HepG2 (cell line): ENCODE measurements at regions not wholly inside any gene's neighbourhood (a gene's known extent, or its start where the extent isn't known, plus 50 kb on each side); places are given as distances from the start of the nearest gene placed in this dataset.

ENCODE experiments used
- ATAC-seq: fragments of 200-7000 bp; cut with Tn5 transposase; 3 replicates; pipeline ENCODE4 v1.9.1; 2020; ENCODE audit warnings: mild to moderate bottlenecking, moderate library complexity
- BruUV-seq: library from RNA; stranded (reverse); fragments of 400-500 nt; replicated peaks from 2 replicates; lab custom pipeline; 2021; lab: Mats Ljungman, UMichigan
- CTCF ChIA-PET: fragments of 300-600 bp; formaldehyde crosslinking; extraction: SDS; loops from one replicate; lab custom pipeline; 2021; ENCODE audit warnings: low total read pairs, inconsistent platforms, low intra/inter-chr PET ratio; lab: Yijun Ruan, JAX
- POLR2A ChIA-PET: fragments of 350-600 bp; sonication (Branson Sonifier 250); formaldehyde crosslinking; loops from one replicate; lab custom pipeline; 2020; ENCODE audit warnings: antibody characterized with exemption, inconsistent platforms; lab: Yijun Ruan, JAX
- DNase-seq: peaks from one replicate; pipeline ENCODE4 v3.0.0-alpha.2; 2015; ENCODE audit warnings: low spot score
- FAIRE-seq: peaks from 3 replicates; lab custom pipeline; 2011; peaks lifted over from hg19 to GRCh38; lab: Jason Lieb, UNC
- H2AFZ ChIP-seq: one replicate; pipeline ENCODE4 v1.6.1; 2011; ENCODE audit warnings: low read length, inconsistent platforms
- H3K27ac ChIP-seq: fragments of 300-600 bp; 3 replicates; pipeline ENCODE4 v1.8.0; 2011; ENCODE audit warnings: mixed run types, mild to moderate bottlenecking, mixed read lengths, low read length, inconsistent platforms; ENCODE audit not compliant: insufficient read depth; ENCODE audit errors: extremely low read length
- H3K27me3 ChIP-seq, 2 experiments: fragments of 200-600 bp in 1 of 2; 2 replicates in 1 of 2; 3 replicates in 1 of 2; pipeline versions ENCODE4 v1.6.0 to v1.8.0; 2011; ENCODE audit warnings: low read length in 2 of 2, mild to moderate bottlenecking in 2 of 2, moderate library complexity in 2 of 2, inconsistent platforms in 1 of 2; ENCODE audit not compliant: insufficient read depth in 2 of 2, control insufficient read depth in 1 of 2
- H3K36me3 ChIP-seq, 2 experiments: fragments of 200-600 bp in 1 of 2; replicated peaks in 1 of 2; 2 replicates in 1 of 2; 3 replicates in 1 of 2; pipeline versions ENCODE4 v1.5.1 to v1.8.0; 2011; ENCODE audit warnings: low read length in 2 of 2, inconsistent platforms in 1 of 2; ENCODE audit not compliant: insufficient read depth in 2 of 2, control insufficient read depth in 1 of 2
- H3K4me1 ChIP-seq: 2 replicates; pipeline ENCODE4 v1.5.1; 2012; ENCODE audit warnings: low read length, inconsistent platforms; ENCODE audit not compliant: insufficient read depth
- H3K4me2 ChIP-seq: 2 replicates; pipeline ENCODE4 v1.6.0; 2011; ENCODE audit warnings: low read depth, low read length, inconsistent platforms
- H3K4me3 ChIP-seq, 3 experiments: fragments of 200-600 bp in 1 of 3; sonication (generic), shearing (Covaris generic) in 1 of 3; replicated peaks in 1 of 3; 2 replicates each; pipeline ENCODE4 v1.5.1; 2011 to 2016; ENCODE audit warnings: low read length in 3 of 3, inconsistent platforms in 2 of 3, low read depth in 2 of 3, mild to moderate bottlenecking in 2 of 3, control low read depth in 1 of 3, mixed read lengths in 1 of 3; ENCODE audit not compliant: insufficient read depth in 1 of 3
- H3K79me2 ChIP-seq: one replicate; pipeline ENCODE4 v1.6.1; 2011; ENCODE audit warnings: low read length, inconsistent platforms; ENCODE audit not compliant: insufficient read depth
- H3K9ac ChIP-seq: 2 replicates; pipeline ENCODE4 v1.6.0; 2011; ENCODE audit warnings: mild to moderate bottlenecking, low read depth, low read length, inconsistent platforms; ENCODE audit not compliant: insufficient read depth
- H3K9me3 ChIP-seq: 2 replicates; pipeline ENCODE4 v1.5.1; 2012; ENCODE audit warnings: mild to moderate bottlenecking, low read length
- H4K20me1 ChIP-seq: 2 replicates; pipeline ENCODE4 v1.6.0; 2011; ENCODE audit warnings: inconsistent platforms, mild to moderate bottlenecking, low read length, moderate library complexity; ENCODE audit not compliant: insufficient read depth
- ARNT2 ChIP-seq: sonication (generic); formaldehyde crosslinking; IDR thresholded peaks from 2 replicates; pipeline ENCODE4 v1.8.0; 2022; ENCODE audit warnings: mild to moderate bottlenecking, low read depth, missing genetic modification reagents, moderate library complexity
- DPF2 ChIP-seq: sonication (generic); formaldehyde crosslinking; IDR thresholded peaks from 2 replicates; pipeline ENCODE4 v1.4.0; 2020; ENCODE audit warnings: mild to moderate bottlenecking, low read depth, missing genetic modification reagents, borderline replicate concordance
- ELF1 ChIP-seq: sonication (generic); formaldehyde crosslinking; IDR thresholded peaks from 2 replicates; pipeline ENCODE4 v1.4.0; 2020; ENCODE audit warnings: missing genetic modification reagents
- KMT2A ChIP-seq: sonication (generic); formaldehyde crosslinking; IDR thresholded peaks from 2 replicates; pipeline ENCODE4 v1.4.0; 2020; ENCODE audit warnings: missing genetic modification reagents
- NR2C2 ChIP-seq: sonication (generic); formaldehyde crosslinking; IDR thresholded peaks from 2 replicates; pipeline ENCODE4 v1.4.0; 2020; ENCODE audit warnings: missing genetic modification reagents, mild to moderate bottlenecking, moderate library complexity, borderline replicate concordance
- SMARCC2 ChIP-seq: fragments of 450-650 bp; IDR thresholded peaks from 2 replicates; pipeline ENCODE4 v1.6.1; 2017; ENCODE audit warnings: antibody characterized with exemption, mild to moderate bottlenecking
- SOX5 ChIP-seq: IDR thresholded peaks from 2 replicates; pipeline ENCODE4 v1.6.1; 2016; ENCODE audit warnings: borderline replicate concordance
- ZBTB7B ChIP-seq: sonication (generic); formaldehyde crosslinking; IDR thresholded peaks from 2 replicates; pipeline ENCODE4 v1.4.0; 2020; ENCODE audit warnings: missing genetic modification reagents
- ZNF296 ChIP-seq: sonication (generic); formaldehyde crosslinking; conservative IDR thresholded peaks from 2 replicates; pipeline ENCODE4 v1.5.0; 2020; ENCODE audit warnings: mild to moderate bottlenecking, missing genetic modification reagents
- ZNF382 ChIP-seq: sonication (generic); formaldehyde crosslinking; IDR thresholded peaks from 2 replicates; pipeline ENCODE4 v1.5.0; 2020; ENCODE audit warnings: missing genetic modification reagents, mild to moderate bottlenecking, borderline replicate concordance
- ZNF431 ChIP-seq: sonication (generic); formaldehyde crosslinking; IDR thresholded peaks from 2 replicates; pipeline ENCODE4 v1.9.0; 2022; ENCODE audit warnings: missing genetic modification reagents, low read depth, mild to moderate bottlenecking, borderline replicate concordance
- ZNF7 ChIP-seq: IDR thresholded peaks from 2 replicates; pipeline ENCODE4 v1.6.1; 2016; ENCODE audit warnings: missing biosample characterization, missing genetic modification reagents
- ZNF746 ChIP-seq: sonication (generic); formaldehyde crosslinking; IDR thresholded peaks from 2 replicates; pipeline ENCODE4 v1.8.0; 2022; ENCODE audit warnings: mild to moderate bottlenecking, missing genetic modification reagents
- WGBS: methylation state at CpG from one replicate; pipeline ENCODE4 v1.1.6; 2017; ENCODE audit warnings: low lambda C conversion rate; 5-methylcytosine and 5-hydroxymethylcytosine counted together
- in situ Hi-C: cut with HindIII; loops from 2 replicates; pipeline ENCODE4 v1.10.0; 2017; ENCODE audit warnings: low pct_unique_long_range_greater_than_20kb; ENCODE audit not compliant: extremely low pct_ligation_motif_present
- intact Hi-C: fragments of 100-400 bp; cut with micrococcal nuclease; formaldehyde crosslinking; loops from one replicate; pipeline ENCODE4 v1.10.0; 2022; ENCODE audit not compliant: unreplicated experiment
- TF ChIP-seq, protein P1 (sequence below): sonication (generic); formaldehyde crosslinking; conservative IDR thresholded peaks from 2 replicates; pipeline ENCODE4 v1.8.0; 2022; ENCODE audit warnings: mild to moderate bottlenecking, moderate library complexity, missing genetic modification reagents
- TF ChIP-seq, protein P2 (sequence below): sonication (generic); formaldehyde crosslinking; IDR thresholded peaks from 2 replicates; pipeline ENCODE4 v1.4.0; 2020; ENCODE audit warnings: missing genetic modification reagents, borderline replicate concordance
- TF ChIP-seq, protein P3 (sequence below), 2 experiments: IDR thresholded peaks; 2 replicates each; pipeline ENCODE4 v1.6.1; 2011 to 2012; ENCODE audit warnings: low read length in 2 of 2, borderline replicate concordance in 1 of 2, low read depth in 1 of 2, mild to moderate bottlenecking in 1 of 2, moderate library complexity in 1 of 2
- TF ChIP-seq, protein P4 (sequence below): IDR thresholded peaks from 2 replicates; pipeline ENCODE4 v1.6.1; 2016; ENCODE audit warnings: low read depth, borderline replicate concordance
- TF ChIP-seq, protein P5 (sequence below): sonication (generic); formaldehyde crosslinking; IDR thresholded peaks from 2 replicates; pipeline ENCODE4 v1.8.0; 2022; ENCODE audit warnings: mild to moderate bottlenecking, missing genetic modification reagents, moderate library complexity

DNA sequence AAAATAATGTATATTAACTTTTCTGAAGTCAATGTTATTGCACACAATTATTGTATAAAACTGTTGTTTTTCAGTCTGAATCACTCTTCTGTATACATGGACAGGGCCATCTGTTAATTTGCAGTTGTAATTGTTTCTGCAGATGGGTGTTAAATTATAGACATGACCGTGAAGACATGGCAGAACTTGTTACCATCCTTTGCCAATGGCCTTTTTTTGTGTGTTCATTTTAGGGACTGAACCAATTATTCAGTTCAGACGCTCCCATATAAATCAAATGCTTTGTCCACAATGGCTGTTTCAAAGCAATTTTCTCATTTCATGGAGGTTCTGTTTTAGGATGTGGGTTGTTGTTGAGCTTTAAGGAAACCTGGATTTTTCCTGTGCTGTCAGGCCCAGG is 533.7 kb downstream of the DOK5 start:
- Histone ChIP-seq H3K4me1 (no peaks in the 10 kb centered on the region), H3K79me2 (no peaks in the 10 kb centered on the region), H2AFZ (no peak overlapping the region), H3K9ac (no peak overlapping the region), H4K20me1 (no peaks in the 10 kb centered on the region), H3K4me2 (no peak overlapping the region), H3K27ac (no peak overlapping the region), H3K36me3 (no peaks in the 10 kb centered on the region), H3K27me3 (no peaks in the 10 kb centered on the region), H3K9me3 (peaks cover 78% of the 10 kb centered on the region), H3K4me3 (no peak overlapping the region)
- BruUV-seq, result no TSS peak
- ChIA-PET POLR2A (no interaction called here), CTCF (no interaction called here)
- intact Hi-C loops, result no loop called here
- no peak for DNase-seq
- WGBS, result 1% methylated on average over 2 of the region's 2 CpGs
- in situ Hi-C loops, result no loop called here
- no peak for FAIRE-seq
- ATAC-seq, result no peak
- TF ChIP-seq, protein P1, sequence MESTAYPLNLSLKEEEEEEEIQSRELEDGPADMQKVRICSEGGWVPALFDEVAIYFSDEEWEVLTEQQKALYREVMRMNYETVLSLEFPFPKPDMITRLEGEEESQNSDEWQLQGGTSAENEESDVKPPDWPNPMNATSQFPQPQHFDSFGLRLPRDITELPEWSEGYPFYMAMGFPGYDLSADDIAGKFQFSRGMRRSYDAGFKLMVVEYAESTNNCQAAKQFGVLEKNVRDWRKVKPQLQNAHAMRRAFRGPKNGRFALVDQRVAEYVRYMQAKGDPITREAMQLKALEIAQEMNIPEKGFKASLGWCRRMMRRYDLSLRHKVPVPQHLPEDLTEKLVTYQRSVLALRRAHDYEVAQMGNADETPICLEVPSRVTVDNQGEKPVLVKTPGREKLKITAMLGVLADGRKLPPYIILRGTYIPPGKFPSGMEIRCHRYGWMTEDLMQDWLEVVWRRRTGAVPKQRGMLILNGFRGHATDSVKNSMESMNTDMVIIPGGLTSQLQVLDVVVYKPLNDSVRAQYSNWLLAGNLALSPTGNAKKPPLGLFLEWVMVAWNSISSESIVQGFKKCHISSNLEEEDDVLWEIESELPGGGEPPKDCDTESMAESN (CRISPR knock-in tag), result no peak
- no peak for TF ChIP-seq SOX5 (CRISPR knock-in tag)
- TF ChIP-seq ZNF431 (CRISPR knock-in tag), result no peak
- TF ChIP-seq DPF2, result no peak
- no peak for TF ChIP-seq SMARCC2
- TF ChIP-seq, protein P2, sequence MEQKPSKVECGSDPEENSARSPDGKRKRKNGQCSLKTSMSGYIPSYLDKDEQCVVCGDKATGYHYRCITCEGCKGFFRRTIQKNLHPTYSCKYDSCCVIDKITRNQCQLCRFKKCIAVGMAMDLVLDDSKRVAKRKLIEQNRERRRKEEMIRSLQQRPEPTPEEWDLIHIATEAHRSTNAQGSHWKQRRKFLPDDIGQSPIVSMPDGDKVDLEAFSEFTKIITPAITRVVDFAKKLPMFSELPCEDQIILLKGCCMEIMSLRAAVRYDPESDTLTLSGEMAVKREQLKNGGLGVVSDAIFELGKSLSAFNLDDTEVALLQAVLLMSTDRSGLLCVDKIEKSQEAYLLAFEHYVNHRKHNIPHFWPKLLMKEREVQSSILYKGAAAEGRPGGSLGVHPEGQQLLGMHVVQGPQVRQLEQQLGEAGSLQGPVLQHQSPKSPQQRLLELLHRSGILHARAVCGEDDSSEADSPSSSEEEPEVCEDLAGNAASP (CRISPR knock-in tag), result no peak
- TF ChIP-seq ZNF746 (CRISPR knock-in tag), result no peak
- TF ChIP-seq ZBTB7B (CRISPR knock-in tag), result no peak
- no peak for TF ChIP-seq ZNF7 (CRISPR knock-in tag)
- no peak for TF ChIP-seq ZNF296
- TF ChIP-seq ELF1 (CRISPR knock-in tag), result no peak
- TF ChIP-seq, protein P3, sequence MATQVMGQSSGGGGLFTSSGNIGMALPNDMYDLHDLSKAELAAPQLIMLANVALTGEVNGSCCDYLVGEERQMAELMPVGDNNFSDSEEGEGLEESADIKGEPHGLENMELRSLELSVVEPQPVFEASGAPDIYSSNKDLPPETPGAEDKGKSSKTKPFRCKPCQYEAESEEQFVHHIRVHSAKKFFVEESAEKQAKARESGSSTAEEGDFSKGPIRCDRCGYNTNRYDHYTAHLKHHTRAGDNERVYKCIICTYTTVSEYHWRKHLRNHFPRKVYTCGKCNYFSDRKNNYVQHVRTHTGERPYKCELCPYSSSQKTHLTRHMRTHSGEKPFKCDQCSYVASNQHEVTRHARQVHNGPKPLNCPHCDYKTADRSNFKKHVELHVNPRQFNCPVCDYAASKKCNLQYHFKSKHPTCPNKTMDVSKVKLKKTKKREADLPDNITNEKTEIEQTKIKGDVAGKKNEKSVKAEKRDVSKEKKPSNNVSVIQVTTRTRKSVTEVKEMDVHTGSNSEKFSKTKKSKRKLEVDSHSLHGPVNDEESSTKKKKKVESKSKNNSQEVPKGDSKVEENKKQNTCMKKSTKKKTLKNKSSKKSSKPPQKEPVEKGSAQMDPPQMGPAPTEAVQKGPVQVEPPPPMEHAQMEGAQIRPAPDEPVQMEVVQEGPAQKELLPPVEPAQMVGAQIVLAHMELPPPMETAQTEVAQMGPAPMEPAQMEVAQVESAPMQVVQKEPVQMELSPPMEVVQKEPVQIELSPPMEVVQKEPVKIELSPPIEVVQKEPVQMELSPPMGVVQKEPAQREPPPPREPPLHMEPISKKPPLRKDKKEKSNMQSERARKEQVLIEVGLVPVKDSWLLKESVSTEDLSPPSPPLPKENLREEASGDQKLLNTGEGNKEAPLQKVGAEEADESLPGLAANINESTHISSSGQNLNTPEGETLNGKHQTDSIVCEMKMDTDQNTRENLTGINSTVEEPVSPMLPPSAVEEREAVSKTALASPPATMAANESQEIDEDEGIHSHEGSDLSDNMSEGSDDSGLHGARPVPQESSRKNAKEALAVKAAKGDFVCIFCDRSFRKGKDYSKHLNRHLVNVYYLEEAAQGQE (IDR thresholded peaks at IDR 0.05; ENCODE audit: borderline replicate concordance in 1 of 2, low read depth in 1 of 2, low read length in 2 of 2), result no peak
- TF ChIP-seq, protein P4, sequence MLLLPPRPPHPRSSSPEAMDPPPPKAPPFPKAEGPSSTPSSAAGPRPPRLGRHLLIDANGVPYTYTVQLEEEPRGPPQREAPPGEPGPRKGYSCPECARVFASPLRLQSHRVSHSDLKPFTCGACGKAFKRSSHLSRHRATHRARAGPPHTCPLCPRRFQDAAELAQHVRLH (CRISPR knock-in tag), result no peak
- TF ChIP-seq, protein P5, sequence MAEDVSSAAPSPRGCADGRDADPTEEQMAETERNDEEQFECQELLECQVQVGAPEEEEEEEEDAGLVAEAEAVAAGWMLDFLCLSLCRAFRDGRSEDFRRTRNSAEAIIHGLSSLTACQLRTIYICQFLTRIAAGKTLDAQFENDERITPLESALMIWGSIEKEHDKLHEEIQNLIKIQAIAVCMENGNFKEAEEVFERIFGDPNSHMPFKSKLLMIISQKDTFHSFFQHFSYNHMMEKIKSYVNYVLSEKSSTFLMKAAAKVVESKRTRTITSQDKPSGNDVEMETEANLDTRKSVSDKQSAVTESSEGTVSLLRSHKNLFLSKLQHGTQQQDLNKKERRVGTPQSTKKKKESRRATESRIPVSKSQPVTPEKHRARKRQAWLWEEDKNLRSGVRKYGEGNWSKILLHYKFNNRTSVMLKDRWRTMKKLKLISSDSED (CRISPR knock-in tag), result no peak
- no peak for TF ChIP-seq ZNF382 (CRISPR knock-in tag)
- no peak for TF ChIP-seq ARNT2
- no peak for TF ChIP-seq KMT2A (CRISPR knock-in tag)
- TF ChIP-seq NR2C2, result no peak
